ENCODE measurements at regions not wholly inside any gene's neighbourhood (a gene's known extent, or its start where the extent isn't known, plus 50 kb on each side); places are given as distances from the start of the nearest gene placed in this dataset.

DNA sequence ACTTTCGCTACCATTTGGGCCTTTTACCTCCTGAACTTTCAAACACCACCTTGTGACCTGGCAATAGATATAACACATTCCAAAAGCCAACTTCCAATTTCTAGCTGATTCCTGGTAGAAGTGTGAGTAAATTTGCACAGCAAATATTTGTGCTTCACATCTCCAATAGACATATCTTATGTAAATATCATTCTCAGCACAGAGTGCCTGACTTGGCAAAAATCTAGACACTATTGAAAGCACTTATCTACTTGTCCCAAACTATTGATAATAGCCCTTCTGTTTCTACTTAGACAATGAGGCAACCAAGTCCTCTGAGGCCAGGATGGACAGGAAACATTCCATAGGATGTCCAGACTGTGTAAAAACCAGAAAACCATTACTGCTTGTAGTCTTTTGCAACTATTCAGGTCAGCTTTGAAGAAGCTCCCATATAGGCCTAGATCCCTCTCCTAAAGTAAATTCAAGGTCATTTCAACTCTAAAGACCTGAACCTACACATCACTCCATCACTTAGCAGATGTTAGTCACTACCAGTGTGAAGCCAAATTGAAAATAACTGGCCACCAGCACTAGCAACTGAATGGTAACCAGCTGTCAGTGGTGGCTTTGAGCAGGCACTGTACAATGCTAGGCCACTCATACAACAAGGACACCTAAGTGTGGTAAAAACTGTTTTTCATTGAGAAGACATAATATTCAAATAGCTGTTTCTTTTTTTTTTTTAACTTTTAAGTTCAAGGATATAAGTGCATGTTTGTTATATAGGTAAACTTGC, 95.3 kb upstream of the RSPO3 start:
- Histone ChIP-seq H3K27ac (ENCODE audit: low read length) (no peak overlapping the region), H3K36me3 (replicated peaks; ENCODE audit: insufficient read depth, low read length) (no peaks in the 10 kb centered on the region), H3K9ac (ENCODE audit: low read length) (no peak overlapping the region), H2AFZ (ENCODE audit: low read length) (no peak overlapping the region), H3K27me3 (replicated peaks; ENCODE audit: insufficient read depth, low read length) (no peaks in the 10 kb centered on the region), H3F3A (ENCODE audit: insufficient read depth, low read length) (no peaks in the 10 kb centered on the region), H3K9me3 (replicated peaks; ENCODE audit: insufficient read depth, low read length) (no peaks in the 10 kb centered on the region), H4K20me1 (ENCODE audit: insufficient read depth, low read length) (no peaks in the 10 kb centered on the region), H3K4me1 (ENCODE audit: low read length) (no peaks in the 10 kb centered on the region), H3K4me3 (ENCODE audit: low read length) (no peak overlapping the region), H3K79me2 (ENCODE audit: low read length) (no peaks in the 10 kb centered on the region), H3K9me2 (replicated peaks; ENCODE audit: insufficient read depth, low read length) (no peaks in the 10 kb centered on the region), H3K4me2 (ENCODE audit: low read depth, low read length) (no peak overlapping the region)
- TF ChIP-seq, protein P1, sequence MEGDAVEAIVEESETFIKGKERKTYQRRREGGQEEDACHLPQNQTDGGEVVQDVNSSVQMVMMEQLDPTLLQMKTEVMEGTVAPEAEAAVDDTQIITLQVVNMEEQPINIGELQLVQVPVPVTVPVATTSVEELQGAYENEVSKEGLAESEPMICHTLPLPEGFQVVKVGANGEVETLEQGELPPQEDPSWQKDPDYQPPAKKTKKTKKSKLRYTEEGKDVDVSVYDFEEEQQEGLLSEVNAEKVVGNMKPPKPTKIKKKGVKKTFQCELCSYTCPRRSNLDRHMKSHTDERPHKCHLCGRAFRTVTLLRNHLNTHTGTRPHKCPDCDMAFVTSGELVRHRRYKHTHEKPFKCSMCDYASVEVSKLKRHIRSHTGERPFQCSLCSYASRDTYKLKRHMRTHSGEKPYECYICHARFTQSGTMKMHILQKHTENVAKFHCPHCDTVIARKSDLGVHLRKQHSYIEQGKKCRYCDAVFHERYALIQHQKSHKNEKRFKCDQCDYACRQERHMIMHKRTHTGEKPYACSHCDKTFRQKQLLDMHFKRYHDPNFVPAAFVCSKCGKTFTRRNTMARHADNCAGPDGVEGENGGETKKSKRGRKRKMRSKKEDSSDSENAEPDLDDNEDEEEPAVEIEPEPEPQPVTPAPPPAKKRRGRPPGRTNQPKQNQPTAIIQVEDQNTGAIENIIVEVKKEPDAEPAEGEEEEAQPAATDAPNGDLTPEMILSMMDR (IDR thresholded peaks at IDR 0.05; ENCODE audit: low read length) = no peak
- no peak for TF ChIP-seq EZH2 (optimal IDR thresholded peaks at IDR 0.05; ENCODE audit: low read depth, low read length)
- DNase-seq = no peak

DNA sequence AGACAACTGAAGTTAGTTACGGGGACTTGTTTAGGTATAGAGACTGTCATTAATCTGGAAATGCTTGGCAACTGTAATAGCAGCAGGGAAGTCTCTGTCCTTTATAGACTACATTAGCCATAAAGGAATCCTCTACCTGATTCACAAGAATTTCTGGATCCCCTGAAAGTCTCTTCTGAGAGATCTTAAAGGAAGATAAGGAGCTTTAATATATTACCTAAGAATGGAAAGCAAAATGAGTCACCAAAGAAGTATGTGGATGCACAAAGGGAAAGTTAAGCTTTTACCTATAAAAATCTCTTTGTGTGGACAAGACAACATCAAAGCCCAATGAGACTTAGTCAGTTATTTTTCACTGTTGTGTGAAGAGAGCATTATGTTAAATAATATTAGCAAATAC, 92.2 kb upstream of the RSPO3 start:
- Histone ChIP-seq H3K4me2 (ENCODE audit: low read depth, low read length) (no peak overlapping the region), H3K9me2 (replicated peaks; ENCODE audit: insufficient read depth, low read length) (no peaks in the 10 kb centered on the region), H3K9me3 (replicated peaks; ENCODE audit: insufficient read depth, low read length) (no peaks in the 10 kb centered on the region), H4K20me1 (ENCODE audit: insufficient read depth, low read length) (no peaks in the 10 kb centered on the region), H3K27me3 (replicated peaks; ENCODE audit: insufficient read depth, low read length) (no peaks in the 10 kb centered on the region), H3F3A (ENCODE audit: insufficient read depth, low read length) (no peaks in the 10 kb centered on the region), H2AFZ (ENCODE audit: low read length) (no peak overlapping the region), H3K79me2 (ENCODE audit: low read length) (no peaks in the 10 kb centered on the region), H3K36me3 (replicated peaks; ENCODE audit: insufficient read depth, low read length) (no peaks in the 10 kb centered on the region), H3K4me3 (ENCODE audit: low read length) (no peak overlapping the region), H3K27ac (ENCODE audit: low read length) (no peak overlapping the region), H3K4me1 (ENCODE audit: low read length) (no peaks in the 10 kb centered on the region), H3K9ac (ENCODE audit: low read length) (no peak overlapping the region)
- no peak for DNase-seq
- no peak for TF ChIP-seq EZH2phosphoT487 (IDR thresholded peaks at IDR 0.05; ENCODE audit: low read length)
- TF ChIP-seq EZH2 (optimal IDR thresholded peaks at IDR 0.05; ENCODE audit: low read depth, low read length) = no peak
- TF ChIP-seq, protein P1 (IDR thresholded peaks at IDR 0.05; ENCODE audit: low read length) = no peak

DNA sequence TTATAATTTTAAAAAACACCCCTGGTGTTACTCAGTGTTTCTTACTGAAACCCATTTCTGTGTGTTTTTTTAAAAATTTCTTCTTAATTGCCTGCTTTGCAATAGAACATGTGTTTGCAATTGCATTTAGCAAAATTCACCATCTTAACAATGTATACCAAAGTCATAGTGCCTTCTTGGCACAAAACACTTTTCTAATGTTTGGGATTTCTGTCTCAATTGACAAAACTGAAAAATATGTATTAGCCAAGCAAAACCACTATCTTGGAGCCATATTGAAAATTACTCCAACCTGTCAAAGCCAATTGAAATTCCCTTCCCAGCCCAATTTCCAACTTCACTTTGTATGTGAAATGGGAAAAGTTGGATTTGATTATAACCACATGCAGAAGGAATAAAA, 88.4 kb upstream of the RSPO3 start:
- H3K4me1 ChIP-seq (ENCODE audit: low read length) = no peaks in the 10 kb centered on the region
- H3K9me2 ChIP-seq (replicated peaks; ENCODE audit: insufficient read depth, low read length) = no peaks in the 10 kb centered on the region
- no peak overlapping the region for H3K27ac ChIP-seq (ENCODE audit: low read length)
- H2AFZ ChIP-seq (ENCODE audit: low read length) = no peak overlapping the region
- H3K79me2 ChIP-seq (ENCODE audit: low read length) = no peaks in the 10 kb centered on the region
- no peak overlapping the region for H3K9ac ChIP-seq (ENCODE audit: low read length)
- no peak overlapping the region for H3K4me3 ChIP-seq (ENCODE audit: low read length)
- DNase-seq = no peak
- no peak overlapping the region for H3K4me2 ChIP-seq (ENCODE audit: low read depth, low read length)
- H3K27me3 ChIP-seq (replicated peaks; ENCODE audit: insufficient read depth, low read length) = no peaks in the 10 kb centered on the region
- no peaks in the 10 kb centered on the region for H4K20me1 ChIP-seq (ENCODE audit: insufficient read depth, low read length)
- no peaks in the 10 kb centered on the region for H3K9me3 ChIP-seq (replicated peaks; ENCODE audit: insufficient read depth, low read length)
- TF ChIP-seq EZH2 (optimal IDR thresholded peaks at IDR 0.05; ENCODE audit: low read depth, low read length) (no peak), EZH2phosphoT487 (IDR thresholded peaks at IDR 0.05; ENCODE audit: low read length) (no peak)
- TF ChIP-seq, protein P1 (IDR thresholded peaks at IDR 0.05; ENCODE audit: low read length) = no peak
- H3K36me3 ChIP-seq (replicated peaks; ENCODE audit: insufficient read depth, low read length) = no peaks in the 10 kb centered on the region
- H3F3A ChIP-seq (ENCODE audit: insufficient read depth, low read length) = no peaks in the 10 kb centered on the region
